ENCODE measurements at regions not wholly inside any gene's neighbourhood (a gene's known extent, or its start where the extent isn't known, plus 50 kb on each side); places are given as distances from the start of the nearest gene placed in this dataset.

- no peak for TF ChIP-seq JUND (IDR thresholded peaks at IDR 0.05; ENCODE audit: low read depth)
- in situ Hi-C loops (cut with HindIII; ENCODE audit: low pct_unique_long_range_greater_than_20kb, low sequenced_read_pairs): no loop called here
- peak in 1 of 2 experiments; percentile 81 for DNase-seq (ENCODE audit: low read depth in 1 of 2, low spot score in 1 of 2)
Observed at GRCh38 chr5:60340965-60341471, 358.9 kb downstream of the DEPDC1B start.

GRCh38 chr5:60340326-60340725 lies 359.6 kb downstream of the DEPDC1B start:
- DNase-seq (ENCODE audit: low read depth in 1 of 2, low spot score in 1 of 2): no peak
- in situ Hi-C loops (cut with HindIII; ENCODE audit: low pct_unique_long_range_greater_than_20kb, low sequenced_read_pairs): no loop called here

GRCh38 chr5:60339691-60340201 lies 360.2 kb downstream of the DEPDC1B start:
- in situ Hi-C loops (cut with HindIII; ENCODE audit: low pct_unique_long_range_greater_than_20kb, low sequenced_read_pairs): no loop called here
- TF ChIP-seq JUND (IDR thresholded peaks at IDR 0.05; ENCODE audit: low read depth): no peak
- peak in 1 of 2 experiments; percentile 52 for DNase-seq (ENCODE audit: low read depth in 1 of 2, low spot score in 1 of 2)

More at GRCh38 chr5:60340326-60340725, 359.6 kb downstream of the DEPDC1B start:
- no peak for TF ChIP-seq JUND (IDR thresholded peaks at IDR 0.05; ENCODE audit: low read depth)

GRCh38 chr5:60338846-60339245 lies 361.1 kb downstream of the DEPDC1B start:
- in situ Hi-C loops (cut with HindIII; ENCODE audit: low pct_unique_long_range_greater_than_20kb, low sequenced_read_pairs): no loop called here
- TF ChIP-seq JUND (IDR thresholded peaks at IDR 0.05; ENCODE audit: low read depth): no peak
- no peak for DNase-seq (ENCODE audit: low read depth in 1 of 2, low spot score in 1 of 2)

- in situ Hi-C loops (cut with HindIII; ENCODE audit: low pct_unique_long_range_greater_than_20kb, low sequenced_read_pairs): no loop called here
- DNase-seq (ENCODE audit: low read depth in 1 of 2, low spot score in 1 of 2): no peak
- no peak for TF ChIP-seq JUND (IDR thresholded peaks at IDR 0.05; ENCODE audit: low read depth)
Observed at GRCh38 chr5:60336491-60336890, 363.5 kb downstream of the DEPDC1B start.

- in situ Hi-C loops (cut with HindIII; ENCODE audit: low pct_unique_long_range_greater_than_20kb, low sequenced_read_pairs): no loop called here
- no peak for DNase-seq (ENCODE audit: low read depth in 1 of 2, low spot score in 1 of 2)
- TF ChIP-seq JUND (IDR thresholded peaks at IDR 0.05; ENCODE audit: low read depth): no peak
Observed at GRCh38 chr5:60335913-60336312, 364.1 kb downstream of the DEPDC1B start.

- in situ Hi-C loops (cut with HindIII; ENCODE audit: low pct_unique_long_range_greater_than_20kb, low sequenced_read_pairs): no loop called here
- no peak for DNase-seq (ENCODE audit: low read depth in 1 of 2, low spot score in 1 of 2)
- TF ChIP-seq JUND (IDR thresholded peaks at IDR 0.05; ENCODE audit: low read depth): no peak
Observed at GRCh38 chr5:60334281-60334713, 365.7 kb downstream of the DEPDC1B start.

GRCh38 chr5:60333005-60333571 lies 366.9 kb downstream of the DEPDC1B start:
- no peak for DNase-seq (ENCODE audit: low read depth in 1 of 2, low spot score in 1 of 2)
- no peak for TF ChIP-seq JUND (IDR thresholded peaks at IDR 0.05; ENCODE audit: low read depth)
- in situ Hi-C loops (cut with HindIII; ENCODE audit: low pct_unique_long_range_greater_than_20kb, low sequenced_read_pairs): no loop called here

GRCh38 chr5:60332244-60333004 lies 367.5 kb downstream of the DEPDC1B start:
- TF ChIP-seq JUND (IDR thresholded peaks at IDR 0.05; ENCODE audit: low read depth): no peak
- DNase-seq (ENCODE audit: low read depth in 1 of 2, low spot score in 1 of 2): no peak
- in situ Hi-C loops (cut with HindIII; ENCODE audit: low pct_unique_long_range_greater_than_20kb, low sequenced_read_pairs): no loop called here

- in situ Hi-C loops (cut with HindIII; ENCODE audit: low pct_unique_long_range_greater_than_20kb, low sequenced_read_pairs): no loop called here
- DNase-seq (ENCODE audit: low read depth in 1 of 2, low spot score in 1 of 2): no peak
- TF ChIP-seq JUND (IDR thresholded peaks at IDR 0.05; ENCODE audit: low read depth): no peak
Observed at GRCh38 chr5:60330236-60330635, 369.7 kb downstream of the DEPDC1B start.

- no peak for DNase-seq (ENCODE audit: low read depth in 1 of 2, low spot score in 1 of 2)
- in situ Hi-C loops (cut with HindIII; ENCODE audit: low pct_unique_long_range_greater_than_20kb, low sequenced_read_pairs): no loop called here
- TF ChIP-seq JUND (IDR thresholded peaks at IDR 0.05; ENCODE audit: low read depth): no peak
Observed at GRCh38 chr5:60325870-60326269, 374.1 kb downstream of the DEPDC1B start.

GRCh38 chr5:60323596-60323995 lies 376.4 kb downstream of the DEPDC1B start:
- no peak for DNase-seq (ENCODE audit: low read depth in 1 of 2, low spot score in 1 of 2)
- in situ Hi-C loops (cut with HindIII; ENCODE audit: low pct_unique_long_range_greater_than_20kb, low sequenced_read_pairs): no loop called here
- TF ChIP-seq JUND (IDR thresholded peaks at IDR 0.05; ENCODE audit: low read depth): no peak

- in situ Hi-C loops (cut with HindIII; ENCODE audit: low pct_unique_long_range_greater_than_20kb, low sequenced_read_pairs): no loop called here
- no peak for TF ChIP-seq JUND (IDR thresholded peaks at IDR 0.05; ENCODE audit: low read depth)
- no peak for DNase-seq (ENCODE audit: low read depth in 1 of 2, low spot score in 1 of 2)
Observed at GRCh38 chr5:60312098-60312497, 387.9 kb downstream of the DEPDC1B start.

Measured in T47D (cell line).